Activated CD8-positive, alpha-beta T cell treated with anti-CD3 and anti-CD28 coated beads for 36 hours (primary cell): ENCODE measurements at regions not wholly inside any gene's neighbourhood (a gene's known extent, or its start where the extent isn't known, plus 50 kb on each side); places are given as distances from the start of the nearest gene placed in this dataset.

Source experiments
- ATAC-seq: fragments of 200-7000 bp; cut with Tn5 transposase; one replicate; pipeline ENCODE4 v1.10.0; 2021; ENCODE audit warnings: mild to moderate bottlenecking, moderate library complexity
- CTCF ChIA-PET: fragments of 350-600 bp; sonication (Branson Sonifier 250); formaldehyde crosslinking; loops from one replicate; lab custom pipeline; 2021; ENCODE audit warnings: antibody characterized with exemption; lab: Charles Lee
- POLR2A ChIA-PET: fragments of 350-600 bp; sonication (Branson Sonifier 250); formaldehyde crosslinking; loops from one replicate; lab custom pipeline; 2021; ENCODE audit warnings: antibody characterized with exemption; lab: Charles Lee
- DNase-seq: peaks from one replicate; pipeline ENCODE4 v3.0.0-alpha.2; 2020
- H3K27ac Mint-ChIP-seq: one replicate; pipeline ENCODE4 v1.8.0; 2021; ENCODE audit warnings: mild to moderate bottlenecking, mixed read lengths
- H3K27me3 Mint-ChIP-seq: one replicate; pipeline ENCODE4 v1.8.0; 2021; ENCODE audit warnings: mixed read lengths
- H3K36me3 Mint-ChIP-seq: one replicate; pipeline ENCODE4 v1.8.0; 2021; ENCODE audit warnings: low read depth, mixed read lengths
- H3K4me1 Mint-ChIP-seq: one replicate; pipeline ENCODE4 v1.8.0; 2021; ENCODE audit warnings: low read depth, mixed read lengths
- H3K4me3 Mint-ChIP-seq: one replicate; pipeline ENCODE4 v1.8.0; 2021; ENCODE audit warnings: mild to moderate bottlenecking, moderate library complexity, mixed read lengths
- H3K9me3 Mint-ChIP-seq: one replicate; pipeline ENCODE4 v1.8.0; 2021; ENCODE audit warnings: mixed read lengths
- intact Hi-C: fragments of 100-400 bp; cut with micrococcal nuclease; formaldehyde crosslinking; loops from one replicate; pipeline ENCODE4 v1.10.0; 2022
- TF ChIP-seq, protein P1 (sequence below): fragments of 200-600 bp; IDR thresholded peaks from one replicate; pipeline ENCODE4 v1.8.0; 2022; ENCODE audit warnings: antibody characterized with exemption, mild to moderate bottlenecking

- Mint-ChIP-seq H3K4me1 (no peaks in the 10 kb centered on the region), H3K36me3 (no peaks in the 10 kb centered on the region), H3K27ac (no peak overlapping the region), H3K9me3 (peaks cover 2% of the 10 kb centered on the region), H3K27me3 (no peaks in the 10 kb centered on the region), H3K4me3 (no peak overlapping the region)
- ATAC-seq (no peak), DNase-seq (no peak)
- ChIA-PET POLR2A (interaction anchor here (1.0 kb wide), 1 partner anchor 23 kb away, joined by 3 read pairs; no protein-coding TSS in a partner anchor), CTCF (interaction anchor here (1.2 to 3.9 kb wide), 2 partner anchors 14 to 16 kb away, joined by 3 to 14 read pairs; no protein-coding TSS in a partner anchor)
- TF ChIP-seq, protein P1, sequence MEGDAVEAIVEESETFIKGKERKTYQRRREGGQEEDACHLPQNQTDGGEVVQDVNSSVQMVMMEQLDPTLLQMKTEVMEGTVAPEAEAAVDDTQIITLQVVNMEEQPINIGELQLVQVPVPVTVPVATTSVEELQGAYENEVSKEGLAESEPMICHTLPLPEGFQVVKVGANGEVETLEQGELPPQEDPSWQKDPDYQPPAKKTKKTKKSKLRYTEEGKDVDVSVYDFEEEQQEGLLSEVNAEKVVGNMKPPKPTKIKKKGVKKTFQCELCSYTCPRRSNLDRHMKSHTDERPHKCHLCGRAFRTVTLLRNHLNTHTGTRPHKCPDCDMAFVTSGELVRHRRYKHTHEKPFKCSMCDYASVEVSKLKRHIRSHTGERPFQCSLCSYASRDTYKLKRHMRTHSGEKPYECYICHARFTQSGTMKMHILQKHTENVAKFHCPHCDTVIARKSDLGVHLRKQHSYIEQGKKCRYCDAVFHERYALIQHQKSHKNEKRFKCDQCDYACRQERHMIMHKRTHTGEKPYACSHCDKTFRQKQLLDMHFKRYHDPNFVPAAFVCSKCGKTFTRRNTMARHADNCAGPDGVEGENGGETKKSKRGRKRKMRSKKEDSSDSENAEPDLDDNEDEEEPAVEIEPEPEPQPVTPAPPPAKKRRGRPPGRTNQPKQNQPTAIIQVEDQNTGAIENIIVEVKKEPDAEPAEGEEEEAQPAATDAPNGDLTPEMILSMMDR: no peak
- intact Hi-C loops: no loop called here
Measured at GRCh38 chr14:89056394-89056793, 231.9 kb downstream of the TTC8 start.

GRCh38 chr14:89058697-89059096 is 234.2 kb downstream of the TTC8 start:
- POLR2A ChIA-PET: no interaction called here
- H3K9me3 Mint-ChIP-seq: no peaks in the 10 kb centered on the region
- intact Hi-C loops: no loop called here
- TF ChIP-seq, protein P1: no peak
- CTCF ChIA-PET: interaction anchor here (1.3 kb wide), 1 partner anchor 10 kb away, joined by 3 read pairs; no protein-coding TSS in a partner anchor
- no peaks in the 10 kb centered on the region for H3K4me1 Mint-ChIP-seq
- no peak for ATAC-seq
- H3K27ac Mint-ChIP-seq: no peak overlapping the region
- H3K36me3 Mint-ChIP-seq: no peaks in the 10 kb centered on the region
- no peak overlapping the region for H3K4me3 Mint-ChIP-seq
- no peak for DNase-seq
- H3K27me3 Mint-ChIP-seq: peaks cover 2% of the 10 kb centered on the region

GRCh38 chr14:89060191-89060590 is 235.7 kb downstream of the TTC8 start:
- Mint-ChIP-seq H3K9me3 (no peaks in the 10 kb centered on the region), H3K27ac (no peak overlapping the region), H3K4me1 (no peaks in the 10 kb centered on the region), H3K4me3 (no peak overlapping the region), H3K27me3 (peaks cover 6% of the 10 kb centered on the region), H3K36me3 (no peaks in the 10 kb centered on the region)
- no peak for ATAC-seq
- CTCF ChIA-PET: no interaction called here
- no peak for DNase-seq
- POLR2A ChIA-PET: interaction anchor here (0.7 kb wide), 1 partner anchor 48 kb away, joined by 3 read pairs; no protein-coding TSS in a partner anchor
- intact Hi-C loops: no loop called here
- TF ChIP-seq, protein P1: no peak

DNA sequence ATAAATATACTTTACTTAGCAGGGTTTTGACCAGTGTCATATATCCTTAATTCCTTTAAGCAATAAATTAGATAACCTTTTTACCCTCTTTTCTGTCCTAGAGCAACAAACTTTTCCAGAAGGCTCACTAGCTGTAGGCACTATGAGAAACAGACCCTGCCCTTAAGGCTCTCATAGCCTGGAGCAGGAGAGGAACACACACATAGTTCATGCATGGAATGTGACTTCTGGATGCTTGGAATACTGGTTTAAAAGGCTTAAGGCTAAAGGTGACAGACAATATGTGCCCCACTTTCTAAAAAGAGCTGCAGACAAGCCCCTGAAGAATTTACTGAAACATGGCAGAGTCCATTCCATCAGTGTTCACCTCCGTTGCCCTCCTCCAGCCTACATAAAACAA is 237.2 kb downstream of the TTC8 start:
- DNase-seq (no peak), ATAC-seq (no peak)
- no peaks in the 10 kb centered on the region for H3K36me3 Mint-ChIP-seq
- H3K9me3 Mint-ChIP-seq: no peaks in the 10 kb centered on the region
- intact Hi-C loops: no loop called here
- H3K4me3 Mint-ChIP-seq: no peak overlapping the region
- peaks cover under 1% of the 10 kb centered on the region for H3K4me1 Mint-ChIP-seq
- POLR2A ChIA-PET: no interaction called here
- TF ChIP-seq, protein P1: no peak
- H3K27ac Mint-ChIP-seq: no peak overlapping the region
- CTCF ChIA-PET: no interaction called here
- peaks cover 6% of the 10 kb centered on the region for H3K27me3 Mint-ChIP-seq

GRCh38 chr14:89065879-89066278 is 241.4 kb downstream of the TTC8 start:
- intact Hi-C loops: no loop called here
- no peaks in the 10 kb centered on the region for H3K9me3 Mint-ChIP-seq
- ATAC-seq (no peak), DNase-seq (no peak)
- no peak overlapping the region for H3K27ac Mint-ChIP-seq
- ChIA-PET POLR2A (no interaction called here), CTCF (no interaction called here)
- H3K4me3 Mint-ChIP-seq: no peak overlapping the region
- H3K36me3 Mint-ChIP-seq: no peaks in the 10 kb centered on the region
- TF ChIP-seq, protein P1: no peak
- peaks cover 7% of the 10 kb centered on the region for H3K27me3 Mint-ChIP-seq
- H3K4me1 Mint-ChIP-seq: peaks cover 14% of the 10 kb centered on the region
